ENCODE measurements at regions not wholly inside any gene's neighbourhood (a gene's known extent, or its start where the extent isn't known, plus 50 kb on each side); places are given as distances from the start of the nearest gene placed in this dataset.
A peak's percentile ranks its signal among the peaks of the same experiment; 100 is the strongest.

DNA sequence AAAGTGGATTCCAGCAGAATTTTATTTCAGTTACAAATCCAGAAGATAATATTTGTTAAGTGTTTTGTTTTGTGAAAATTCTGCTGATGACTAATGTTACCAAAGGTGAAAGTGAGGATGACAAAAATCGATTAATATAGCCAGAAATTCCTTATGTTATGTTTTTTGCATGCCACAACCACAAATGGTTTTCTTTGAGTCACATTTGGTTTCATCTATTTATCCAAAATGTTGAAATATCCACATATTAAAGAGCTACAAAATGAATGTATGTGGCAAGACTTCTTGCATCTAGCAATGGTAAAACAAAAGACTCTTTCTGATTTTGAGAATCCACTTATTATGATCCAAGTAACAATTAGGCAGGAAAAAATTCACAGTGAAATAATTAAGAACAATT is 150.1 kb upstream of the LRRC4C start:
- H3K27me3 ChIP-seq (ENCODE audit: control insufficient read depth, insufficient read depth, low read length) = no peaks in the 10 kb centered on the region
- H3K9ac ChIP-seq (ENCODE audit: low read length) = no peak overlapping the region
- H3K27ac ChIP-seq (ENCODE audit: low read length) = no peak overlapping the region
- no peaks in the 10 kb centered on the region for H3K4me1 ChIP-seq (ENCODE audit: control insufficient read depth, low read depth, low read length)
- peaks cover 7% of the 10 kb centered on the region for H3K9me3 ChIP-seq (ENCODE audit: control insufficient read depth, low read depth, low read length)
- H3K4me3 ChIP-seq (ENCODE audit: low read length) = no peak overlapping the region
- H3K36me3 ChIP-seq (ENCODE audit: control insufficient read depth, low read depth, low read length) = no peaks in the 10 kb centered on the region

DNA sequence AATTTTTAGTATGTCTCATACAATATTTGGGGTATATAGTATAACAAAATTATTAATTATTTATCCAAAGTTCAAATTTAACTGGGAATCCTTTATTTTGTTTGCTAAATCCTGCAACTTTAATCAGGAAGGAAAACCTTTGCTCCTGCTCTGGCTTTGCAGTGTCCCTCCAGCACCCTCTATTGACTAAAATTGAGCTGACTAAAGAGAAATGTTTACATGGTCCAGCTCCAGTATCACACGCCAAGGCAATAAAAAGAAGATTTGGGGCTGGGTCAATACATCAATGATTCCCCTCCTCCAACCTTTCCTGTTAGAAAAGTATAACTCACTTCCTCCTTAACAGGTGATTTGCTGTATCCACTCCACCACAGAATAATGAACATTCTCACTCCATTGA is 153.0 kb upstream of the LRRC4C start:
- H3K27ac ChIP-seq (ENCODE audit: low read length) = no peak overlapping the region
- peaks cover 17% of the 10 kb centered on the region for H3K9me3 ChIP-seq (ENCODE audit: control insufficient read depth, low read depth, low read length)
- no peaks in the 10 kb centered on the region for H3K4me1 ChIP-seq (ENCODE audit: control insufficient read depth, low read depth, low read length)
- H3K9ac ChIP-seq (ENCODE audit: low read length) = no peak overlapping the region
- H3K36me3 ChIP-seq (ENCODE audit: control insufficient read depth, low read depth, low read length) = no peaks in the 10 kb centered on the region
- H3K27me3 ChIP-seq (ENCODE audit: control insufficient read depth, insufficient read depth, low read length) = no peaks in the 10 kb centered on the region
- H3K4me3 ChIP-seq (ENCODE audit: low read length) = no peak overlapping the region

DNA sequence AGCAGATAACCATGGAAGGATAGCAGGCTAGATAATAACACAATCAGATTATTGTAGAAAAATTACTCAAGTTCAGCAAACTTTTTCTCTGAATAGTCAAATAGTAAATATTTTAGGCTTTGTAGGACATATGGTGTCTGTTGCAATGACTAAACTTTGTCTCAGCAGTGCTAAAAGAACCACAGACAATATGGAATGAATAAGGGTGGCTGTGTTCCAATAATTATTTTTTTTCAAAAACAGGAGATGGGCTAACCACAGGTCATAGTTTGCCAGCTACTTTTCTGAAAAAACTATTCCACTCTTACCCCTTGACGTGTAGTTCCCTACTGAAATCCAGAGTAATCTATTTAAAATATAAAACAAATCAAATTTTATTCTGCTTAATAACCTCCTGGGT is 153.9 kb upstream of the LRRC4C start:
- Histone ChIP-seq H3K27me3 (ENCODE audit: control insufficient read depth, insufficient read depth, low read length) (no peaks in the 10 kb centered on the region), H3K36me3 (ENCODE audit: control insufficient read depth, low read depth, low read length) (no peaks in the 10 kb centered on the region), H3K9ac (ENCODE audit: low read length) (no peak overlapping the region), H3K9me3 (ENCODE audit: control insufficient read depth, low read depth, low read length) (peaks cover 17% of the 10 kb centered on the region), H3K4me1 (ENCODE audit: control insufficient read depth, low read depth, low read length) (no peaks in the 10 kb centered on the region), H3K27ac (ENCODE audit: low read length) (no peak overlapping the region), H3K4me3 (ENCODE audit: low read length) (no peak overlapping the region)

DNA sequence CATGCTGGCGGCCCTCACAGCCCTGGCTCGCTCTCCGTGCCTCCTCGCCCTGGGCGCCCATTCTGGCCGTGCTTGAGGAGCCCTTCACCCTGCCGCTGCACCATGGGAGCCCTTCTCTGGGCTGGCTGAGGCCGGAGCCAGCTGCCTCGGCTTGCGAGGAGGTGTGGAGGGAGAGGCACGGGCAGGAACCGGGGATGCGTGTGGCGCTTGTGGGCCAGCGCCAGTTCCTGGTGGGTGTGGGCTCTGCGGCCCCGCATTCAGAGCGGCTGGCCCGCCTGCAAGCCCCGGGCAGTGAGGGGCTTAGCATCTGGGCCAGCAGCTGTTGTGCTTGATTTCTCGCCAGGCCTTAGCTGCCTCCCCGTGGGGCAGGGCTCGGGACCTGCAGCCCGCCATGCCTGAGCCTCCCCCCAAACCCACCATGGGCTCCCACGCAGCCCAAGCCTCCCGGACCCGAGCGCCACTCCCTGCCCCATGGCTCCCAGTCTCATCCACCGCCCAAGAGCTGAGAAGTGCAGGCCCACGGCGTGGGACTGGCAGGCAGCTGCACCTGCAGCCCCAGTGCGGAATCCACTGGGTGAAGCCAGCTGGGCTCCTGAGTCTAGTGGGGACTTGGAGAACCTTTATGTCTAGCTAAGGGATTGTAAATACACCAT is 163.4 kb upstream of the LRRC4C start:
- no peaks in the 10 kb centered on the region for H3K4me1 ChIP-seq (ENCODE audit: control insufficient read depth, low read depth, low read length)
- no peak overlapping the region for H3K4me3 ChIP-seq (ENCODE audit: low read length)
- H3K36me3 ChIP-seq (ENCODE audit: control insufficient read depth, low read depth, low read length) = no peaks in the 10 kb centered on the region
- H3K27me3 ChIP-seq (ENCODE audit: control insufficient read depth, insufficient read depth, low read length) = no peaks in the 10 kb centered on the region
- no peak overlapping the region for H3K27ac ChIP-seq (ENCODE audit: low read length)
- H3K9me3 ChIP-seq (ENCODE audit: control insufficient read depth, low read depth, low read length) = no peaks in the 10 kb centered on the region
- H3K9ac ChIP-seq (ENCODE audit: low read length) = no peak overlapping the region

DNA sequence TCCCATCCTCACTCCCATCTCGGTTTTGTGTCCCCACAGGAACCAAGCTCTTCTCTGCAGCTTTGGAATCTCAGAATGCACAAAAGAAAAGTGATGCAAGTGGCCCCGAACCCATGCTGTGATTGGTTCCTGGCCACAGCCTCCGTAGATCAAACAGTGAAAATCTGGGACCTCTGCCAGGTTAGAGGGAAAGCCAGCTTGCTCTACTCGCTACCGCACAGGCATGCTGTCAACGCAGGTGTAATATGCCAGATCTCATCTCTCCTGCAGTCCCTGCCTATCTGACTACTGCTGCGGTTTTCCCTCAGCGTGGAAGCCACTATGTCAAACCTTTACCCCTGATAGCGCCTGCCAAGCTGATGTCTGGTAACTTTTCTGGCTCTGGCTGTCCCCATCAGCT is 200.5 kb upstream of the LRRC4C start:
- Histone ChIP-seq H3K9me3 (ENCODE audit: control insufficient read depth, low read depth, low read length) (no peaks in the 10 kb centered on the region), H3K27me3 (ENCODE audit: control insufficient read depth, insufficient read depth, low read length) (no peaks in the 10 kb centered on the region), H3K4me1 (ENCODE audit: control insufficient read depth, low read depth, low read length) (no peaks in the 10 kb centered on the region), H3K9ac (ENCODE audit: low read length) (no peak overlapping the region), H3K36me3 (ENCODE audit: control insufficient read depth, low read depth, low read length) (no peaks in the 10 kb centered on the region), H3K4me3 (ENCODE audit: low read length) (no peak overlapping the region), H3K27ac (ENCODE audit: low read length) (no peak overlapping the region)

DNA sequence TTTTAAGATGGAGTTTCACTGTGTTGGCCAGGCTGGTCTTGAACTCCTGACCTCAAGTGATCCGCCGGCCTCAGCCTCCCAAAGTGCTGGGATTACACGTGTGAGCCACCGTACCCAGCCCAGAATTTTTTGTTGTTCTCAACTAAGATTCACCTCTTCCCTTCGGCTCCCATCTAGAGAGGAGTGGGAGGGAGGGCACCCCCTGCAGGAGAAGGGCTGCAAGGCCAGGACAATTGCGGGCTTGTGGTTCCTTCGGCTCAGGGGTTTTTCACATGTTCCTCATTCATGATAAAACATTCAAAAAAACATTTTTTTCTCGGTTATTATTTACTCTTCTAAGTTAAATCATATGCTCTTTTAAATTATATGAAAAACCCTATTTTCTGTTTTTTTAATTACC is 201.1 kb upstream of the LRRC4C start:
- Histone ChIP-seq H3K36me3 (ENCODE audit: control insufficient read depth, low read depth, low read length) (no peaks in the 10 kb centered on the region), H3K9ac (ENCODE audit: low read length) (no peak overlapping the region), H3K27ac (ENCODE audit: low read length) (no peak overlapping the region), H3K9me3 (ENCODE audit: control insufficient read depth, low read depth, low read length) (no peaks in the 10 kb centered on the region), H3K4me1 (ENCODE audit: control insufficient read depth, low read depth, low read length) (no peaks in the 10 kb centered on the region), H3K27me3 (ENCODE audit: control insufficient read depth, insufficient read depth, low read length) (no peaks in the 10 kb centered on the region), H3K4me3 (ENCODE audit: low read length) (no peak overlapping the region)

DNA sequence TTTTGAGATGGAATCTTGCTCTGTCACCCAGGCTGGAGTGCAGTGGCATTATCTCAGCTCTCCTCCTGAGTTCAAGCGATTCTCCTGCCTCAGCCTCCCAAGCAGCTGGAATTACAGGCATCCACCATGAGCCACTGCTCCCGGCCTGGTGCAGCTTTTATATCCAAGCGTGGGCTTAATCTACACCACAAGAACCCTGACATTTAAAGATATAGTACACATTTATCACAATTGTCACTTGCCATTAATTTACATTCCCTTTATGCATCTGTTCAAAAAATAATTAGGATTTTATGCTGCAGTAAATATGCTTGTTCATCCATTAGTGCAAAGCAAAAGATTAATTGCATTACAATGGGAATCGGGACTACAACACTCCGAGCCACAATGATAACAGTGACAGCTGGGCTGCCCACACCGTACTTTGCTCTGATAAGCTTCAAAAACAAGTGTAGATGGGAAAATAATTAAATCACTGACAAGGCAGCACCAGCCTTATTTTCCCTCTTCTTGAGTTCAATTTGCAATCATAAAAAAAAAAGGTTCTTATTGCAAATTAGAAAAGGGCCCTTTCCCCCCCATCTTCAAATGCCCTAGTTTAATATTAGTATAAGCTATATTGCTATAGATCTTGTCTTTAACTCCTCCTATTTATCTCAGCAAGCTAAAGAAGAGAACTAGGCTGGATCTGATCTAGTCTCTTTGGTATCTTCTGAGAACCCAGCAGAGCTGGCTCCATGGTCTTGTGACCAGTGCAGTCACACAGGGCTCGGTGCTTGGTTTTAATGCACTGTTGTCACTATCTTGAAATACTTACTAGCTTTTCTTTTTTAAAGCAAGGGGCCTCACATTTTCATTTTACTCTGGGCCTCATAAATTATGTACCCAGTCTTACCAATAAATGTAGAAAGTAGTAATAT is 206.2 kb upstream of the LRRC4C start:
- H3K27me3 ChIP-seq (ENCODE audit: control insufficient read depth, insufficient read depth, low read length) = no peaks in the 10 kb centered on the region
- H3K9ac ChIP-seq (ENCODE audit: low read length) = no peak overlapping the region
- H3K4me3 ChIP-seq (ENCODE audit: low read length) = no peak overlapping the region
- no peaks in the 10 kb centered on the region for H3K4me1 ChIP-seq (ENCODE audit: control insufficient read depth, low read depth, low read length)
- no peaks in the 10 kb centered on the region for H3K9me3 ChIP-seq (ENCODE audit: control insufficient read depth, low read depth, low read length)
- H3K27ac ChIP-seq (ENCODE audit: low read length) = no peak overlapping the region
- H3K36me3 ChIP-seq (ENCODE audit: control insufficient read depth, low read depth, low read length) = no peaks in the 10 kb centered on the region

DNA sequence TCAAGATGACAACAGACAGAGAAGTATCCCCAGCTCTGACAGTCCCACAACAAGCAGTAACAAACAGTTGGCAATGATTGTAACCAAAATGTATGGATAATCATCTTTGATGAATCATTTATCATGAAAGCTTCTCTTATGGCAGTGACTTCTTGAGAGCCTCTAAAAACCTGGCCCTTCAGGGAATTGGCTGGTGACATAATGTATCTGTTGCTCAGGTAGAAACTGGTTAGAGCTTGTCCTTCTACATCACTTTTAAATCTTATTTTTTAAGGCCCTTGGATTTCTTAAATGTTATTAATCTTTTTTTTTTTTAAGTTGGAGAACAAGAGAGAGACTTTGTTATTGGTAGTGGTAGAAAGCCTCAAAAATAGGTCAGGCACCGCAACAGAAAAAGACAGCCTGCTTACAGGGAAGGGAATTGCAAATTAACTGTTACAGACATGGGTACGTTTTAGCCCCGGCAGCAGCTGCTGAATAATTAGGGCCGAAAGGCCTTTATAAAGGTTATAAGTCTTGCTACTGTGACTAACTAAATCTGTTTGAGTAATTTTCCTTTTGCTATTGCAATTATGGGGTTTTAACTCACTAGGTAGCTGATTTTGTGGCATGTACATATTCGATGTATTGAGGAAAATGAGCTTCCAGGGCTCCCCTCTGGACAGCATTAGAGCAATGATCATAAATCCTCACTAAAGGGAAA is 207.7 kb upstream of the LRRC4C start:
- H3K4me3 ChIP-seq (ENCODE audit: low read length) = no peak overlapping the region
- H3K9me3 ChIP-seq (ENCODE audit: control insufficient read depth, low read depth, low read length) = no peaks in the 10 kb centered on the region
- H3K4me1 ChIP-seq (ENCODE audit: control insufficient read depth, low read depth, low read length) = no peaks in the 10 kb centered on the region
- no peaks in the 10 kb centered on the region for H3K36me3 ChIP-seq (ENCODE audit: control insufficient read depth, low read depth, low read length)
- no peak overlapping the region for H3K27ac ChIP-seq (ENCODE audit: low read length)
- no peak overlapping the region for H3K9ac ChIP-seq (ENCODE audit: low read length)
- no peaks in the 10 kb centered on the region for H3K27me3 ChIP-seq (ENCODE audit: control insufficient read depth, insufficient read depth, low read length)

DNA sequence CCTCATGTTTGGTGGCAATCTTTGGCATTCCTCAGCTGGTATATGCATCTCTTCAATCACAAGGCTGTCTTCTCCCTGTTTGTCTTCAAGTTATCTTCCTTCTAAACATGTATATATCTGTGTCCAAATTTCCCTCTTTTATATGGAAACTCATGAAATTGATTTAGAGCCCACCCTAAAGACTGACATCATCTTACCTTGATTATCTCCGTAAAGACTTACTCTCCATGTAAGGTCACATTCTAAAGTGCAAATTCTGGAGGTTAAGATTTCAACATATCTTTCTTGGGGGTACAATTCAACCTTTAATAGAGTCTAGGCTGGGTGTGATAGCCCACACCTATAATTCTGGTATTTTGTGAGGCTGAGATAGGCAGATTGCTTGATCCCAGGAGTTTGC is 215.8 kb upstream of the LRRC4C start:
- Histone ChIP-seq H3K4me3 (ENCODE audit: low read length) (no peak overlapping the region), H3K9me3 (ENCODE audit: control insufficient read depth, low read depth, low read length) (no peaks in the 10 kb centered on the region), H3K9ac (ENCODE audit: low read length) (no peak overlapping the region), H3K4me1 (ENCODE audit: control insufficient read depth, low read depth, low read length) (no peaks in the 10 kb centered on the region), H3K27me3 (ENCODE audit: control insufficient read depth, insufficient read depth, low read length) (no peaks in the 10 kb centered on the region), H3K27ac (ENCODE audit: low read length) (no peak overlapping the region), H3K36me3 (ENCODE audit: control insufficient read depth, low read depth, low read length) (no peaks in the 10 kb centered on the region)

DNA sequence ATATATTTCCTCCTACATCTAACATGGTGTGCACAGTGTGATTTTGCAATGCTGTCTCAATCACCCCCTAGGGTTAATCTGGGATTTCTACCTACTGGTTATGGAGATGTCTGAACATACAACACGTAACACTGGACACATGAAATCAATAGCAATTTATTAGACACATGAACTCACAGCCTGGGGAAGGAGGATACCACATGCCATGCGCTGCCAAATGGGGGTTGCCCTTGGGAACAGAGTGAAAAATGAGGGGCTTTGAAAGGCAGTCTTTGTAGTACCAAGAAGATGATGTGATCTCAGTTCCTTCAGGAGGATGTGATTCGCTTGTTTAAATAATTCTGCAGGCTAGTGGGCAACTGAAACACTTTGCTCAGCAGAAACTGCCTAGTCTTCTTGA is 253.6 kb upstream of the LRRC4C start:
- H3K4me1 ChIP-seq (ENCODE audit: control insufficient read depth, low read depth, low read length) = peaks cover 23% of the 10 kb centered on the region
- H3K9me3 ChIP-seq (ENCODE audit: control insufficient read depth, low read depth, low read length) = no peaks in the 10 kb centered on the region
- no peak overlapping the region for H3K4me3 ChIP-seq (ENCODE audit: low read length)
- no peaks in the 10 kb centered on the region for H3K36me3 ChIP-seq (ENCODE audit: control insufficient read depth, low read depth, low read length)
- no peaks in the 10 kb centered on the region for H3K27me3 ChIP-seq (ENCODE audit: control insufficient read depth, insufficient read depth, low read length)
- H3K9ac ChIP-seq (ENCODE audit: low read length) = no peak overlapping the region
- H3K27ac ChIP-seq (ENCODE audit: low read length) = no peak overlapping the region

DNA sequence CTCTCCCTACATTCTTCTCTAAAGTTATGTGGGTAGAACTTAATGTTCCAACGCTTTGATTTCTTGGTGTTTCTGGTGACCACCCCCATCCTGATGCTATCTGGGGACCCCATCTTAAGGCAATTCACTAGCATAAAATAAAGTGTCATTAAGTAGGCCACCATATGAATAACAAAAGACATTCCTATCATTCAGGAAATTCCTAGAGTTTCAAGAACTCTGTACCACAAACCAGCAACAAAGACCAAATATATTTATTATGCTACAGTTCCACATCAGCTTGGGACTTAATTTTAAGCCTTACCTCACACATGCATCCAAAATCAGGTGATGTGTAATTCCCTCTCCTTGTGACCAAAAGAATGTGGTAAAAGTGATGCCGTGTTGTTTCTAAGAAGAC is 254.6 kb upstream of the LRRC4C start:
- Histone ChIP-seq H3K27me3 (ENCODE audit: control insufficient read depth, insufficient read depth, low read length) (no peaks in the 10 kb centered on the region), H3K4me3 (ENCODE audit: low read length) (no peak overlapping the region), H3K36me3 (ENCODE audit: control insufficient read depth, low read depth, low read length) (no peaks in the 10 kb centered on the region), H3K27ac (ENCODE audit: low read length) (peak overlapping the region; percentile 49), H3K4me1 (ENCODE audit: control insufficient read depth, low read depth, low read length) (peaks cover 18% of the 10 kb centered on the region), H3K9me3 (ENCODE audit: control insufficient read depth, low read depth, low read length) (no peaks in the 10 kb centered on the region), H3K9ac (ENCODE audit: low read length) (no peak overlapping the region)
